ENCODE measurements at regions not wholly inside any gene's neighbourhood (a gene's known extent, or its start where the extent isn't known, plus 50 kb on each side); places are given as distances from the start of the nearest gene placed in this dataset.

GRCh38 chr9:89745601-89746376 lies 141.0 kb downstream of the GADD45G start:
- Histone ChIP-seq H3K36me3 (no peaks in the 10 kb centered on the region), H3K27me3 (replicated peaks; ENCODE audit: insufficient read depth) (no peaks in the 10 kb centered on the region), H3K27ac (no peak overlapping the region), H3K9me3 (no peaks in the 10 kb centered on the region), H3K4me3 (no peak overlapping the region), H3K4me1 (replicated peaks) (no peaks in the 10 kb centered on the region)
- TF ChIP-seq POLR2A (IDR thresholded peaks at IDR 0.05) (no peak), POLR2AphosphoS5 (IDR thresholded peaks at IDR 0.05) (no peak), CTCF (IDR thresholded peaks at IDR 0.05) (no peak)
- WGBS = 88% methylated on average over 8 of the region's 9 CpGs
- intact Hi-C loops (cut with DNase I) = no loop called here
- DNase-seq (ENCODE audit: low spot score) = no peak

- 74% methylated on average over 15 of the region's 15 CpGs for WGBS
- no peaks in the 10 kb centered on the region for H3K4me1 ChIP-seq (replicated peaks)
- H3K27me3 ChIP-seq (replicated peaks; ENCODE audit: insufficient read depth) = no peaks in the 10 kb centered on the region
- H3K27ac ChIP-seq = no peak overlapping the region
- no peak for TF ChIP-seq POLR2AphosphoS5 (IDR thresholded peaks at IDR 0.05)
- no peak for TF ChIP-seq CTCF (IDR thresholded peaks at IDR 0.05)
- TF ChIP-seq POLR2A (IDR thresholded peaks at IDR 0.05) = no peak
- no peaks in the 10 kb centered on the region for H3K36me3 ChIP-seq
- intact Hi-C loops (cut with DNase I) = no loop called here
- no peaks in the 10 kb centered on the region for H3K9me3 ChIP-seq
- no peak overlapping the region for H3K4me3 ChIP-seq
- DNase-seq (ENCODE audit: low spot score) = no peak
Observed at GRCh38 chr9:89746385-89747116, 141.7 kb downstream of the GADD45G start.

- 90% methylated on average over 13 of the region's 13 CpGs for WGBS
- Histone ChIP-seq H3K27ac (no peak overlapping the region), H3K4me1 (replicated peaks) (no peaks in the 10 kb centered on the region), H3K4me3 (no peak overlapping the region), H3K9me3 (no peaks in the 10 kb centered on the region), H3K36me3 (no peaks in the 10 kb centered on the region), H3K27me3 (replicated peaks; ENCODE audit: insufficient read depth) (no peaks in the 10 kb centered on the region)
- intact Hi-C loops (cut with DNase I) = no loop called here
- no peak for DNase-seq (ENCODE audit: low spot score)
- TF ChIP-seq POLR2AphosphoS5 (IDR thresholded peaks at IDR 0.05) (no peak), CTCF (IDR thresholded peaks at IDR 0.05) (no peak), POLR2A (IDR thresholded peaks at IDR 0.05) (no peak)
Observed at GRCh38 chr9:89747596-89747995, 142.8 kb downstream of the GADD45G start.

- H3K4me1 ChIP-seq (replicated peaks) = no peaks in the 10 kb centered on the region
- no peaks in the 10 kb centered on the region for H3K27me3 ChIP-seq (replicated peaks; ENCODE audit: insufficient read depth)
- no peak overlapping the region for H3K27ac ChIP-seq
- H3K36me3 ChIP-seq = no peaks in the 10 kb centered on the region
- TF ChIP-seq POLR2A (IDR thresholded peaks at IDR 0.05) (no peak), POLR2AphosphoS5 (IDR thresholded peaks at IDR 0.05) (no peak), CTCF (IDR thresholded peaks at IDR 0.05) (no peak)
- WGBS = 65% methylated on average over 6 of the region's 6 CpGs
- H3K4me3 ChIP-seq = no peak overlapping the region
- intact Hi-C loops (cut with DNase I) = no loop called here
- no peak for DNase-seq (ENCODE audit: low spot score)
- no peaks in the 10 kb centered on the region for H3K9me3 ChIP-seq
Observed at GRCh38 chr9:89748021-89748670, 143.3 kb downstream of the GADD45G start.
